Heart left ventricle (tissue), 13 donors: ENCODE measurements at regions not wholly inside any gene's neighbourhood (a gene's known extent, or its start where the extent isn't known, plus 50 kb on each side); places are given as distances from the start of the nearest gene placed in this dataset.

Experiments used
- CTCF ChIP-seq, 12 donors: fragments of 200-600 bp; sonication (generic) in 4 of 12; IDR thresholded peaks; one replicate each; pipeline versions ENCODE4 v1.5.0 to v1.8.0; 2018 to 2022; ENCODE audit warnings: antibody characterized with exemption in 12 of 12, mild to moderate bottlenecking in 5 of 12
- POLR2A ChIP-seq, 2 donors: fragments of 450-650 bp; IDR thresholded peaks; one replicate each; pipeline ENCODE4 v1.6.1; 2017; ENCODE audit warnings: antibody characterized with exemption in 2 of 2, mild to moderate bottlenecking in 2 of 2, moderate library complexity in 2 of 2
- donor health status: ischemic (EF 13 %, LVEDD 7.1; RV severe dilation, severe dysfunction).
- donor health status: DM: no; HTN: yes; CAD: no.
- donor health status: DM: no; HTN: no; CAD: no.
- donor health status: ischemic (EF 25% LVEDD 6.9; RV normal size, moderate dysfunction).
- donor health status: ischemic (EF 25% LVEDD 5.7; RV mildly dilated, moderate dysfunction).
- donor health status: ischemic (EF 35%, LVEDD 5.7; RV mildly dilated, moderate dysfunction).
- donor health status: nonischemic (EF 11% LVEDD 7.7; RV severe dilation, severe dysfunction).
- donor health status: DM: yes; HTN: yes; CAD: no.
- donor health status: PGD.
- donor health status: ischemic (EF 29% LVEDD 5.4; RV normal size, mild dysfunction).
- donor health status: nonischemic (EF 23%, LVEDD 6.1; RV moderate dilation, normal function).

- no peak for TF ChIP-seq CTCF (IDR thresholded peaks at IDR 0.05)
- no peak for TF ChIP-seq POLR2A (IDR thresholded peaks at IDR 0.05)
Measured at GRCh38 chr6:85092226-85092625, 327.8 kb upstream of the TBX18 start.
